C4-2B (cell line): ENCODE measurements at regions not wholly inside any gene's neighbourhood (a gene's known extent, or its start where the extent isn't known, plus 50 kb on each side); places are given as distances from the start of the nearest gene placed in this dataset.

Source experiments
- H3K27ac ChIP-seq: fragments of 450-650 bp; 2 replicates; pipeline ENCODE4 v1.5.1; 2017
- CTCF ChIP-seq: fragments of 450-650 bp; conservative IDR thresholded peaks from 2 replicates; pipeline ENCODE4 v1.5.1; 2017; ENCODE audit warnings: mild to moderate bottlenecking
- ZFX ChIP-seq: fragments of 450-650 bp; IDR thresholded peaks from 2 replicates; pipeline ENCODE4 v1.6.1; 2017

- no peak overlapping the region for H3K27ac ChIP-seq
- TF ChIP-seq CTCF, result no peak
- TF ChIP-seq ZFX, result no peak
These were observed 196.7 kb upstream of the TPRG1 start for GRCh38 chr3:188974856-188975599.

GRCh38 chr3:188975600-188976314, 196.0 kb upstream of the TPRG1 start:
- TF ChIP-seq ZFX (no peak), CTCF (no peak)
- no peak overlapping the region for H3K27ac ChIP-seq

- TF ChIP-seq ZFX (no peak), CTCF (no peak)
- H3K27ac ChIP-seq, result no peak overlapping the region
These were observed 195.4 kb upstream of the TPRG1 start for GRCh38 chr3:188976407-188976806.

- no peak overlapping the region for H3K27ac ChIP-seq
- no peak for TF ChIP-seq ZFX
- no peak for TF ChIP-seq CTCF
These were observed 193.2 kb upstream of the TPRG1 start for GRCh38 chr3:188978421-188979171.

GRCh38 chr3:188979248-188979647, 192.5 kb upstream of the TPRG1 start:
- TF ChIP-seq ZFX (no peak), CTCF (no peak)
- H3K27ac ChIP-seq, result no peak overlapping the region

- no peak overlapping the region for H3K27ac ChIP-seq
- TF ChIP-seq ZFX (no peak), CTCF (no peak)
These were observed 192.0 kb upstream of the TPRG1 start for GRCh38 chr3:188979669-188980310.
